GM12878 (cell line): ENCODE measurements at regions not wholly inside any gene's neighbourhood (a gene's known extent, or its start where the extent isn't known, plus 50 kb on each side); places are given as distances from the start of the nearest gene placed in this dataset.

ENCODE experiments used
- ATAC-seq: fragments of 200-7000 bp; cut with Tn5 transposase; 3 replicates; pipeline ENCODE4 v1.9.1; 2020; ENCODE audit warnings: mild to moderate bottlenecking, moderate library complexity
- BruUV-seq: library from RNA; stranded (reverse); fragments of 400-500 nt; replicated peaks from 2 replicates; lab custom pipeline; 2021; lab: Mats Ljungman, UMichigan
- CTCF ChIA-PET: fragments of 300-600 bp; sonication (Branson Sonifier 250); formaldehyde crosslinking; extraction: SDS; loops from one replicate; lab custom pipeline; 2021; ENCODE audit warnings: inconsistent platforms; lab: Yijun Ruan, JAX
- POLR2A ChIA-PET: fragments of 350-600 bp; formaldehyde crosslinking; extraction: SDS; loops from one replicate; lab custom pipeline; 2021; ENCODE audit warnings: inconsistent platforms; lab: Charles Lee
- RAD21 ChIA-PET: fragments of 300-600 bp; sonication (Branson Sonifier 250); formaldehyde crosslinking; loops from one replicate; lab custom pipeline; 2023; ENCODE audit warnings: antibody characterized with exemption; ENCODE audit not compliant: unreplicated experiment; lab: Charles Lee
- SMC1A ChIA-PET: fragments of 300-600 bp; sonication (Branson Sonifier 250); formaldehyde crosslinking; loops from one replicate; lab custom pipeline; 2023; ENCODE audit not compliant: unreplicated experiment, uncharacterized antibody; lab: Charles Lee
- DNase-seq: peaks from one replicate; pipeline ENCODE4 v3.0.0-alpha.2; 2011; ENCODE audit warnings: low read depth, low spot score
- FAIRE-seq: peaks from 3 replicates; lab custom pipeline; 2011; peaks lifted over from hg19 to GRCh38; lab: Jason Lieb, UNC
- H2AFZ ChIP-seq: 2 replicates; pipeline ENCODE4 v1.6.0; 2011; ENCODE audit warnings: low read depth, low read length, control low read depth; ENCODE audit not compliant: control insufficient read depth
- H3K27ac ChIP-seq: 2 replicates; pipeline ENCODE4 v1.5.1; 2011; ENCODE audit warnings: control low read depth; ENCODE audit not compliant: control insufficient read depth, insufficient read depth
- H3K27me3 ChIP-seq, 2 experiments: replicated peaks in 1 of 2; 2 replicates each; pipeline versions ENCODE4 v1.6.0 to v1.6.1; 2011; ENCODE audit warnings: low read length in 1 of 2; ENCODE audit not compliant: control insufficient read depth in 2 of 2, insufficient read depth in 2 of 2
- H3K36me3 ChIP-seq, 2 experiments: 2 replicates each; pipeline ENCODE4 v1.5.1; 2011; ENCODE audit warnings: low read length in 1 of 2; ENCODE audit not compliant: control insufficient read depth in 2 of 2, insufficient read depth in 2 of 2
- H3K4me1 ChIP-seq: 2 replicates; pipeline ENCODE4 v1.6.1; 2011; ENCODE audit warnings: mild to moderate bottlenecking, low read length, moderate library complexity, mixed read lengths; ENCODE audit not compliant: control insufficient read depth, insufficient read depth
- H3K4me2 ChIP-seq: 2 replicates; pipeline ENCODE4 v1.6.0; 2011; ENCODE audit warnings: control low read depth; ENCODE audit not compliant: control insufficient read depth, insufficient read depth
- H3K4me3 ChIP-seq: fragments of 200-600 bp; sonication (generic); 2 replicates; pipeline ENCODE4 v1.5.1; 2016
- H3K79me2 ChIP-seq: 2 replicates; pipeline ENCODE4 v1.6.0; 2011; ENCODE audit warnings: low read length; ENCODE audit not compliant: control insufficient read depth, insufficient read depth
- H3K9ac ChIP-seq: 2 replicates; pipeline ENCODE4 v1.8.0; 2011; ENCODE audit warnings: low read length, control low read depth, mixed read lengths; ENCODE audit not compliant: control insufficient read depth, insufficient read depth
- H3K9me3 ChIP-seq: replicated peaks from 3 replicates; pipeline ENCODE4 v1.5.1; 2011; ENCODE audit warnings: mild to moderate bottlenecking, low read length; ENCODE audit not compliant: control insufficient read depth, insufficient read depth
- H4K20me1 ChIP-seq: 2 replicates; pipeline ENCODE4 v1.6.0; 2011; ENCODE audit not compliant: control insufficient read depth, insufficient read depth
- BRCA1 ChIP-seq: IDR thresholded peaks from 2 replicates; pipeline ENCODE4 v1.6.1; 2011; ENCODE audit warnings: low read depth, low read length, improper control_type of control experiment
- KAT2A ChIP-seq: conservative IDR thresholded peaks from 2 replicates; pipeline ENCODE4 v1.6.1; 2011; ENCODE audit warnings: low read depth, low read length; ENCODE audit not compliant: control insufficient read depth
- MTA2 ChIP-seq: fragments of 450-650 bp; IDR thresholded peaks from 2 replicates; pipeline ENCODE4 v1.6.1; 2016; ENCODE audit warnings: low read depth, mild to moderate bottlenecking, moderate library complexity
- NFIC ChIP-seq: IDR thresholded peaks from 2 replicates; pipeline ENCODE4 v1.6.1; 2012; ENCODE audit warnings: low read depth, mild to moderate bottlenecking, inconsistent platforms, low read length, moderate library complexity
- RAD21 ChIP-seq: IDR thresholded peaks from 2 replicates; pipeline ENCODE4 v1.6.1; 2011; ENCODE audit warnings: mild to moderate bottlenecking, low read depth, low read length, moderate library complexity; ENCODE audit not compliant: insufficient read depth
- RB1 ChIP-seq: fragments of 450-650 bp; formaldehyde crosslinking; IDR thresholded peaks from 2 replicates; pipeline ENCODE4 v1.6.1; 2017; ENCODE audit warnings: mild to moderate bottlenecking, borderline replicate concordance
- RCOR1 ChIP-seq: conservative IDR thresholded peaks from 2 replicates; pipeline ENCODE4 v1.6.1; 2012; ENCODE audit warnings: low read depth, low read length, improper control_type of control experiment
- SRF ChIP-seq, 2 experiments: IDR thresholded peaks; 2 replicates each; pipeline ENCODE4 v1.6.1; 2011; ENCODE audit warnings: low read depth in 2 of 2, low read length in 2 of 2, mild to moderate bottlenecking in 1 of 2, moderate library complexity in 1 of 2
- STAT1 ChIP-seq: fragments of 450-650 bp; conservative IDR thresholded peaks from 2 replicates; pipeline ENCODE4 v1.6.1; 2014; ENCODE audit warnings: antibody characterized with exemption, mild to moderate bottlenecking
- STAT3 ChIP-seq: IDR thresholded peaks from 2 replicates; pipeline ENCODE4 v1.6.1; 2011; ENCODE audit warnings: low read depth, low read length, improper control_type of control experiment
- SUPT20H ChIP-seq: IDR thresholded peaks from 2 replicates; pipeline ENCODE4 v1.6.1; 2011; ENCODE audit warnings: low read depth, mild to moderate bottlenecking, low read length, moderate library complexity, borderline replicate concordance; ENCODE audit not compliant: control insufficient read depth
- ZSCAN29 ChIP-seq: fragments of 450-650 bp; IDR thresholded peaks from 2 replicates; pipeline ENCODE4 v1.6.1; 2017; ENCODE audit warnings: mild to moderate bottlenecking, moderate library complexity
- WGBS: methylation state at CpG from one replicate; pipeline ENCODE4 v1.1.6; 2016; ENCODE audit warnings: low lambda C conversion rate; ENCODE audit not compliant: insufficient replicate concordance, insufficient coverage; ENCODE audit errors: missing lambda C conversion rate; 5-methylcytosine and 5-hydroxymethylcytosine counted together
- in situ Hi-C: fragments of 300-500 bp; cut with MboI; formaldehyde crosslinking; loops from 9 replicates; pipeline ENCODE4 v1.14.3; 2018; ENCODE audit warnings: mixed read lengths
- intact Hi-C: fragments of 100-400 bp; cut with micrococcal nuclease; formaldehyde crosslinking; loops from one replicate; pipeline ENCODE4 v1.14.2; 2022; ENCODE audit not compliant: unreplicated experiment

DNA sequence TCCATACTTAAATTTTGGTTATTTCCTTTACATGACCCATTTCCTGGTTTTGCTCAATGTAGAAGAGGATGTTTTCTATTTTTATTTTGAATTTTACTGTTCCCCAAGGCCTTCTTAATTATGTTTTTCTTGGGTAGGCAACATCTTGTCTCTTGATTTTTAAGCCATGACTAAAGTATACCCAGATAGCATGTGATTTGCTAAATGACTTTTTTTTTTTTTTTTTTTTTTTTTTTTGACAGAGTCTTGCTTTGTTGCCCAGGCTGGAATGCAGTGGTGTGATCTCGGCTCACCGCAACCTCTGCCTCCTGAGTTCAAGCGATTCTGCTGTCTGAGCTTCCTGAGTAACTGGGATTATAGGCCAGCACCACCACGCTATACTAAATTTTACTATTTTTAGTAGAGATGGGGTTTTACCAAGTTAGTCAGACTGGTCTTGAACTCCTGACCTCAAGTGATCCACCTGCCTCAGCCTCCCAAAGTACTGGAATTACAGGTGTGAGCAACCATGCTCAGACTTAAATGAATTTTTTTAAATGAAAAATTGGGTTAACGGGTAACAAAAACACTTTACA, 198.6 kb upstream of the DAB2 start:
- no peak for TF ChIP-seq RAD21
- no peak for TF ChIP-seq MTA2
- TF ChIP-seq ZSCAN29: no peak
- TF ChIP-seq SRF (IDR thresholded peaks at IDR 0.05; ENCODE audit: low read depth in 2 of 2, low read length in 2 of 2): no peak
- TF ChIP-seq BRCA1: no peak
- TF ChIP-seq, all 136 proteins: peak for 0
- Histone ChIP-seq H3K27me3 (no peaks in the 10 kb centered on the region), H3K9ac (no peak overlapping the region), H2AFZ (no peak overlapping the region), H3K9me3 (no peaks in the 10 kb centered on the region; the same call in 2 of the 3 replicates), H3K79me2 (no peaks in the 10 kb centered on the region), H3K36me3 (no peaks in the 10 kb centered on the region), H3K27ac (no peak overlapping the region), H4K20me1 (no peaks in the 10 kb centered on the region), H3K4me2 (no peak overlapping the region), H3K4me3 (no peak overlapping the region), H3K4me1 (no peaks in the 10 kb centered on the region)
- in situ Hi-C loops: no loop called here
- POLR2A ChIA-PET: no interaction called here
- ATAC-seq (no peak), FAIRE-seq (no peak), DNase-seq (no peak)
- SMC1A ChIA-PET: interaction anchor here (0.6 kb wide), 1 partner anchor 45 kb away, joined by 3 read pairs; no protein-coding TSS in a partner anchor
- RAD21 ChIA-PET: no interaction called here
- no TSS peak for BruUV-seq
- WGBS: 64% methylated on average over 4 of the region's 5 CpGs
- CTCF ChIA-PET: no interaction called here
- intact Hi-C loops: no loop called here

GRCh38 chr5:39622281-39622680, 197.5 kb upstream of the DAB2 start:
- SMC1A ChIA-PET: no interaction called here
- Histone ChIP-seq H3K4me3 (no peak overlapping the region), H3K9ac (no peak overlapping the region), H4K20me1 (no peaks in the 10 kb centered on the region), H2AFZ (no peak overlapping the region), H3K4me2 (no peak overlapping the region), H3K4me1 (no peaks in the 10 kb centered on the region), H3K36me3 (no peaks in the 10 kb centered on the region), H3K79me2 (no peaks in the 10 kb centered on the region)
- DNase-seq (no peak), FAIRE-seq (no peak)
- in situ Hi-C loops: no loop called here
- POLR2A ChIA-PET: no interaction called here
- no TSS peak for BruUV-seq
- intact Hi-C loops: no loop called here
- 12% methylated on average over 6 of the region's 6 CpGs for WGBS
- TF ChIP-seq SUPT20H (no peak), KAT2A (no peak), STAT1 (no peak), NFIC (no peak), RB1 (no peak), RCOR1 (no peak), STAT3 (no peak)
- TF ChIP-seq, all 136 proteins: peak for 0
- CTCF ChIA-PET: no interaction called here
- H3K9me3 ChIP-seq: no peaks in the 10 kb centered on the region; the same call in 2 of the 3 replicates
- no peaks in the 10 kb centered on the region for H3K27me3 ChIP-seq
- RAD21 ChIA-PET: no interaction called here
- ATAC-seq: no peak
- H3K27ac ChIP-seq: no peak overlapping the region
